ENCODE measurements at regions not wholly inside any gene's neighbourhood (a gene's known extent, or its start where the extent isn't known, plus 50 kb on each side); places are given as distances from the start of the nearest gene placed in this dataset.
"Not testable (repeated sequence)": the region's sequence is repeated elsewhere in the genome, so short reads cannot be mapped to it uniquely, and the experiment has no call there.

DNA sequence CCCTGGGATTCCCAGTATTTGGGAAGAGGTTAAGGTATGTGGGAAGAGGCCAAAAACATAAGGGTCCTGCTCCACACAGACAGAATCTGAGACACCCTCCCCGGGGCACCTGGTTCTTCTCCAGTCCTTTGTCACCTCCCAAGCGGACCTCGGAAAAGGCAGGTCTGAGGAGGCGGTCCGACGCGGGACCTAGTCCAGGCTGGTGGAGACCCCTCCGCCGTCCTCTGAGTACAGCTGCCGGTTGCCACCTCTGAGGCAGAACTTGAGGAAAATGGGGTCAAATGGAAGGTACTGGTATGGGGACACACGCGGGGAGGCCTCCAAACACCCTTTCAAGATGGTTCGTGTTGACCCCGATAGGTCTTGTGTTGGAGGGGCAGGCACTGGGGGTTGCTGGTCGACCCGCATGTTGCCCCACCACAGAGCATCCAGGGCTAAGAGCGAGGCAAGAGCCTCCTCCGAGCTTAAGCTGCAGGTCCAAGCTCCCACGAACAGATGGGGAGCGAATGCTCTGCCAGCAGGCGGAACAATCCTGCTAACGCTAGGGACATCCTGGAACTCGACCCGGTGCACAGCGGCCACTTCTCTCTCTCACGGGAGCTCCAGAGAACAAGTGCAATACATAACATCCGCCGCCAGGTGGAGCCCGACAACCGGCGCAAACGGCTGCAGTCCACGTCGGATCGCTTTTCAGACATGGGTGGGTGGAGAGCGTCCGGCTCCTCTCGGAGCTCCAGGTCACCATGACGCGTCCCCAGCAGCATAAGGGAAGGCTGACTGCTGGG, 559.8 kb downstream of the SPATA31A6 start:
- not testable (repeated sequence) for H3F3A ChIP-seq (replicated peaks; ENCODE audit: low read depth); H3K79me2 ChIP-seq (replicated peaks; ENCODE audit: insufficient read depth); H2AFZ ChIP-seq; H3K4me1 ChIP-seq (ENCODE audit: insufficient read depth); H3K4me1 Mint-ChIP-seq; H4K20me1 ChIP-seq (replicated peaks; ENCODE audit: insufficient read depth); H3K36me3 ChIP-seq (ENCODE audit: insufficient read depth); H3K27me3 Mint-ChIP-seq (ENCODE audit: insufficient read depth, low read depth, poor library complexity); H3K27ac Mint-ChIP-seq; H3K36me3 Mint-ChIP-seq (ENCODE audit: low read depth); H3K27ac ChIP-seq (ENCODE audit: low read depth); H3K9me2 ChIP-seq (ENCODE audit: insufficient read depth)
- DNase-seq (ENCODE audit: low spot score) (peak; percentile 83), ATAC-seq (peak; percentile 82)
- Mint-ChIP-seq H3K4me3 (peak overlapping the region; percentile 56; the same call in 2 of the 3 replicates), H3K9me3 (peaks cover 24% of the 10 kb centered on the region)
- Histone ChIP-seq H3K4me2 (peak overlapping the region; percentile 78), H3K27me3 (ENCODE audit: insufficient read depth) (peaks cover 24% of the 10 kb centered on the region; the same call in 1 of the 2 replicates), H3K4me3 (peak overlapping the region; percentile 47; the same call in 1 of the 2 replicates)
- peak; percentile 65 to 77 for TF ChIP-seq CTCF (conservative IDR thresholded peaks at IDR 0.05; ENCODE audit: low read depth in 2 of 2)

- H3K27ac Mint-ChIP-seq; H3K4me1 ChIP-seq (ENCODE audit: insufficient read depth); H3K36me3 Mint-ChIP-seq (ENCODE audit: low read depth); H3K27me3 ChIP-seq (ENCODE audit: insufficient read depth); H3K27me3 Mint-ChIP-seq (ENCODE audit: insufficient read depth, low read depth, poor library complexity); H2AFZ ChIP-seq; H3K9me2 ChIP-seq (ENCODE audit: insufficient read depth); DNase-seq (ENCODE audit: low spot score); ATAC-seq; H3K4me1 Mint-ChIP-seq; H3K4me2 ChIP-seq; H3K36me3 ChIP-seq (ENCODE audit: insufficient read depth); H3F3A ChIP-seq (replicated peaks; ENCODE audit: low read depth); H3K4me3 Mint-ChIP-seq; H3K27ac ChIP-seq (ENCODE audit: low read depth); H3K4me3 ChIP-seq; H4K20me1 ChIP-seq (replicated peaks; ENCODE audit: insufficient read depth); H3K79me2 ChIP-seq (replicated peaks; ENCODE audit: insufficient read depth): not testable (repeated sequence)
- peaks cover 13% of the 10 kb centered on the region for H3K9me3 Mint-ChIP-seq
These were observed 573.8 kb downstream of the SPATA31A6 start for GRCh38 chr9:42757251-42757650.

- not testable (repeated sequence) for H3K79me2 ChIP-seq (replicated peaks; ENCODE audit: insufficient read depth); H3K4me2 ChIP-seq; H3K27ac Mint-ChIP-seq; H3K27ac ChIP-seq (ENCODE audit: low read depth); H3K4me3 ChIP-seq; H3K27me3 Mint-ChIP-seq (ENCODE audit: insufficient read depth, low read depth, poor library complexity); H2AFZ ChIP-seq; H3K27me3 ChIP-seq (ENCODE audit: insufficient read depth); H3K4me1 Mint-ChIP-seq; H3K36me3 Mint-ChIP-seq (ENCODE audit: low read depth); H3K9me2 ChIP-seq (ENCODE audit: insufficient read depth); H4K20me1 ChIP-seq (replicated peaks; ENCODE audit: insufficient read depth); H3K4me1 ChIP-seq (ENCODE audit: insufficient read depth); H3F3A ChIP-seq (replicated peaks; ENCODE audit: low read depth); H3K36me3 ChIP-seq (ENCODE audit: insufficient read depth); H3K4me3 Mint-ChIP-seq
- peaks cover 21% of the 10 kb centered on the region for H3K9me3 Mint-ChIP-seq
- DNase-seq (ENCODE audit: low spot score), result peak; percentile 43
- TF ChIP-seq CTCF (conservative IDR thresholded peaks at IDR 0.05; ENCODE audit: low read depth in 2 of 2), result peak; percentile 36 to 51; a peak in 3 of 4 replicates
- peak; percentile 82 for ATAC-seq
These were observed 575.9 kb downstream of the SPATA31A6 start for GRCh38 chr9:42759320-42759719.

DNA sequence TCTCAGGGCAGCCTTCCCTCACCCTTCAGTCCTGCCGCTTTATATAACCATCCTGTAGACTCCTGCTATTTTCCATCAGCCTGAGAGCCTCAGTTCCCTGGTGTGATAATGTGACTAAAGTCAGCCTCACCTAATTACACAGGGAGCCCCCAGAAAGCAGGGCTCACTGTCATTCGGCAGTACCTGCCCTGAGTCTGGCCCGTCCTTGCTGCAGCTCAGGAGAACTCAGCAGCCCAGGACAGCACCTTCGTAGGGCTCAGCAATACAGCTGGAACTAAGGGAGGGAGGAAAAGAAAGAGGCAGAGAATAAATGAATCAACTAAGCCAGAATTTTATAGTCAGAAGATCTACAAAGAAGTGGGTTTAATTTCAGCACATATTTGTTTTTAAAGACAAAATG, 598.7 kb downstream of the SPATA31A6 start:
- H3K4me3 Mint-ChIP-seq; H3K4me1 ChIP-seq (ENCODE audit: insufficient read depth); H3K27me3 ChIP-seq (ENCODE audit: insufficient read depth); H3K27ac ChIP-seq (ENCODE audit: low read depth); H3K27me3 Mint-ChIP-seq (ENCODE audit: insufficient read depth, low read depth, poor library complexity); H3K27ac Mint-ChIP-seq; H3K79me2 ChIP-seq (replicated peaks; ENCODE audit: insufficient read depth); H3K4me1 Mint-ChIP-seq; H3K36me3 Mint-ChIP-seq (ENCODE audit: low read depth); H2AFZ ChIP-seq; H3F3A ChIP-seq (replicated peaks; ENCODE audit: low read depth); H3K4me3 ChIP-seq; H3K36me3 ChIP-seq (ENCODE audit: insufficient read depth); H4K20me1 ChIP-seq (replicated peaks; ENCODE audit: insufficient read depth); H3K4me2 ChIP-seq; H3K9me2 ChIP-seq (ENCODE audit: insufficient read depth): not testable (repeated sequence)
- peaks cover 24% of the 10 kb centered on the region for H3K9me3 Mint-ChIP-seq
- DNase-seq (ENCODE audit: low spot score), result peak; percentile 14
- ATAC-seq, result peak; percentile 89

- Histone ChIP-seq H3K27me3 (ENCODE audit: insufficient read depth) (peaks cover 18% of the 10 kb centered on the region), H3K4me3 (peak overlapping the region; percentile 40; the same call in 1 of the 2 replicates), H3K4me2 (0 out of 2 replicates have a peak overlapping the region, but pooled peaks have one; percentile 51)
- DNase-seq (ENCODE audit: low spot score) (peak; percentile 50), ATAC-seq (peak; percentile 93)
- H3K4me3 Mint-ChIP-seq, result peak overlapping the region; percentile 52; the same call in 1 of the 3 replicates
- not testable (repeated sequence) for H3F3A ChIP-seq (replicated peaks; ENCODE audit: low read depth); H3K4me1 Mint-ChIP-seq; H2AFZ ChIP-seq; H3K79me2 ChIP-seq (replicated peaks; ENCODE audit: insufficient read depth); H3K9me2 ChIP-seq (ENCODE audit: insufficient read depth); H3K4me1 ChIP-seq (ENCODE audit: insufficient read depth); H4K20me1 ChIP-seq (replicated peaks; ENCODE audit: insufficient read depth); H3K27ac ChIP-seq (ENCODE audit: low read depth); H3K36me3 ChIP-seq (ENCODE audit: insufficient read depth); H3K36me3 Mint-ChIP-seq (ENCODE audit: low read depth); H3K27me3 Mint-ChIP-seq (ENCODE audit: insufficient read depth, low read depth, poor library complexity); H3K27ac Mint-ChIP-seq
- H3K9me3 Mint-ChIP-seq, result peaks cover 35% of the 10 kb centered on the region
These were observed 609.3 kb downstream of the SPATA31A6 start for GRCh38 chr9:42792725-42793124.
